Spleen (tissue), 11 donors: ENCODE measurements at regions not wholly inside any gene's neighbourhood (a gene's known extent, or its start where the extent isn't known, plus 50 kb on each side); places are given as distances from the start of the nearest gene placed in this dataset.

Experiments
- DNase-seq: peaks from one replicate; pipeline ENCODE4 v3.0.0-alpha.2; 2020
- H3K27ac ChIP-seq, 8 donors: fragments of 200-600 bp; sonication (generic) in 7 of 8; 1 replicate in 4 of 8; 2 replicates in 4 of 8; pipeline versions ENCODE4 v1.5.0 to v1.8.0; 2016 to 2021; ENCODE audit warnings: inconsistent platforms in 4 of 8, mild to moderate bottlenecking in 4 of 8, moderate library complexity in 1 of 8
- H3K27me3 ChIP-seq, 7 donors: fragments of 200-600 bp; sonication (generic) in 6 of 7; replicated peaks in 1 of 7; 1 replicate in 4 of 7; 2 replicates in 3 of 7; pipeline versions ENCODE4 v1.5.0 to v1.8.0; 2016 to 2021; ENCODE audit warnings: inconsistent platforms in 3 of 7, mild to moderate bottlenecking in 1 of 7
- H3K36me3 ChIP-seq, 6 donors: fragments of 200-600 bp; sonication (generic) in 5 of 6; 1 replicate in 4 of 6; 2 replicates in 2 of 6; pipeline versions ENCODE4 v1.5.0 to v1.8.0; 2016 to 2021; ENCODE audit warnings: inconsistent platforms in 2 of 6
- H3K4me1 ChIP-seq, 6 donors: fragments of 200-600 bp; sonication (generic) in 5 of 6; 1 replicate in 3 of 6; 2 replicates in 3 of 6; pipeline versions ENCODE4 v1.5.0 to v1.8.0; 2016 to 2021; ENCODE audit warnings: inconsistent platforms in 3 of 6
- H3K4me3 ChIP-seq, 8 donors: fragments of 200-600 bp; sonication (generic) in 7 of 8; 1 replicate in 4 of 8; 2 replicates in 4 of 8; pipeline versions ENCODE4 v1.5.0 to v1.8.0; 2016 to 2021; ENCODE audit warnings: inconsistent platforms in 4 of 8, mild to moderate bottlenecking in 4 of 8, moderate library complexity in 2 of 8
- H3K9me3 ChIP-seq, 8 donors: fragments of 200-600 bp; sonication (generic) in 7 of 8; 1 replicate in 4 of 8; 2 replicates in 4 of 8; pipeline versions ENCODE4 v1.5.0 to v1.8.0; 2016 to 2021; ENCODE audit warnings: inconsistent platforms in 4 of 8
- POLR2A ChIP-seq, 3 donors: fragments of 450-650 bp; IDR thresholded peaks; one replicate each; pipeline ENCODE4 v1.5.1; 2017; ENCODE audit warnings: antibody characterized with exemption in 3 of 3, mild to moderate bottlenecking in 1 of 3
- POLR2AphosphoS5 ChIP-seq, 3 donors: sonication (generic); formaldehyde crosslinking; IDR thresholded peaks; one replicate each; pipeline ENCODE4 v1.5.1; 2017; ENCODE audit warnings: antibody characterized with exemption in 3 of 3
- WGBS, 5 donors: extraction: QIAGEN DNeasy Blood & Tissue Kit in 3 of 5; methylation state at CpG; one replicate each; pipeline versions ENCODE4 v1.1.5 to v1.1.7; 2013 to 2018; 5-methylcytosine and 5-hydroxymethylcytosine counted together
- intact Hi-C: fragments of 100-400 bp; cut with DNase I; formaldehyde crosslinking; loops from one replicate; pipeline ENCODE4 v1.15.0; 2023; ENCODE audit warnings: low total_unique reads
- TF ChIP-seq, protein P1 (sequence below), 11 experiments: fragments of 200-600 bp in 7 of 11; fragments of 450-650 bp in 4 of 11; sonication (generic) in 4 of 11; IDR thresholded peaks in 8 of 11; conservative IDR thresholded peaks in 3 of 11; 1 replicate in 7 of 11; 2 replicates in 4 of 11; pipeline versions ENCODE4 v1.4.0 to v1.8.0; 2016 to 2021; ENCODE audit warnings: antibody characterized with exemption in 11 of 11, inconsistent platforms in 4 of 11, mild to moderate bottlenecking in 1 of 11
- donor health status: healthy with polysubstance abuse.
- donor health status: DM: no; HTN: no; CAD: no; lungs with moderate emphysema.
- donor health status: DM: no; HTN: no; CAD: no.
- donor health status: Bipolar disorder and iron deficiency.
- donor health status: healthy.
- donor health status: DM: no; HTN: no; CAD: no.
- donor health status: DM: yes; HTN: yes; CAD: no.

DNA sequence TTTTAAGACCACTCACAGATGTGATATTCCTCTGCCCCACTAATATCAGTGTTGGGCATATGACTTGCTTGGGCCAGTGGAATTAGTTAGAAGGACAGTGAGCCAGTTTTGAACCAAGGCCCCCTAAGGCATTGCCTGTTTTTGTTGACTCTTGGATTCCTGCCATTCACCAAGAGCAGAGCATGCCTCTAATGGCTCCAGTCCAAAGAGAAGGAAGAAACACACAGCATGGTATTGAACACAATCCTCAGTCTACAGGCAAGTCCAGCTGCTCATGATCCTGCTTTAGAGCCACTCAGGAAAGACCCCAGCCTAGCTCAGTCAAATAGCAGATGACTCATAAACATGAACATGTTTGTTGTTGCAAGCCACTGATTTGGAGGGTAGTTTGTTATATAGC lies 1201.5 kb downstream of the BCL11B start:
- intact Hi-C loops: no loop called here
- TF ChIP-seq POLR2AphosphoS5 (IDR thresholded peaks at IDR 0.05): no peak
- H3K4me1 ChIP-seq: no peaks in the 10 kb centered on the region
- H3K4me3 ChIP-seq: no peak overlapping the region
- no peak overlapping the region for H3K27ac ChIP-seq
- no peaks in the 10 kb centered on the region for H3K9me3 ChIP-seq
- DNase-seq: no peak
- no peaks in the 10 kb centered on the region for H3K36me3 ChIP-seq
- H3K27me3 ChIP-seq: no peaks in the 10 kb centered on the region

GRCh38 chr14:98074111-98074510 lies 1197.9 kb downstream of the BCL11B start:
- H3K9me3 ChIP-seq: no peaks in the 10 kb centered on the region
- H3K36me3 ChIP-seq: no peaks in the 10 kb centered on the region
- TF ChIP-seq, protein P1, sequence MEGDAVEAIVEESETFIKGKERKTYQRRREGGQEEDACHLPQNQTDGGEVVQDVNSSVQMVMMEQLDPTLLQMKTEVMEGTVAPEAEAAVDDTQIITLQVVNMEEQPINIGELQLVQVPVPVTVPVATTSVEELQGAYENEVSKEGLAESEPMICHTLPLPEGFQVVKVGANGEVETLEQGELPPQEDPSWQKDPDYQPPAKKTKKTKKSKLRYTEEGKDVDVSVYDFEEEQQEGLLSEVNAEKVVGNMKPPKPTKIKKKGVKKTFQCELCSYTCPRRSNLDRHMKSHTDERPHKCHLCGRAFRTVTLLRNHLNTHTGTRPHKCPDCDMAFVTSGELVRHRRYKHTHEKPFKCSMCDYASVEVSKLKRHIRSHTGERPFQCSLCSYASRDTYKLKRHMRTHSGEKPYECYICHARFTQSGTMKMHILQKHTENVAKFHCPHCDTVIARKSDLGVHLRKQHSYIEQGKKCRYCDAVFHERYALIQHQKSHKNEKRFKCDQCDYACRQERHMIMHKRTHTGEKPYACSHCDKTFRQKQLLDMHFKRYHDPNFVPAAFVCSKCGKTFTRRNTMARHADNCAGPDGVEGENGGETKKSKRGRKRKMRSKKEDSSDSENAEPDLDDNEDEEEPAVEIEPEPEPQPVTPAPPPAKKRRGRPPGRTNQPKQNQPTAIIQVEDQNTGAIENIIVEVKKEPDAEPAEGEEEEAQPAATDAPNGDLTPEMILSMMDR (IDR thresholded peaks at IDR 0.05 in 8 of 11, conservative IDR thresholded peaks at IDR 0.05 in 3 of 11): no peak
- no peak for TF ChIP-seq POLR2AphosphoS5 (IDR thresholded peaks at IDR 0.05)
- TF ChIP-seq POLR2A (IDR thresholded peaks at IDR 0.05): no peak
- no peak for DNase-seq
- 94 to 96% (median 96%) methylated on average over 5 of the region's 5 CpGs for WGBS, 5 donors
- H3K27me3 ChIP-seq: no peaks in the 10 kb centered on the region
- intact Hi-C loops: no loop called here
- no peak overlapping the region for H3K27ac ChIP-seq
- H3K4me3 ChIP-seq: no peak overlapping the region
- no peaks in the 10 kb centered on the region for H3K4me1 ChIP-seq

GRCh38 chr14:98077176-98077575 lies 1194.8 kb downstream of the BCL11B start:
- Histone ChIP-seq H3K27ac (no peak overlapping the region), H3K9me3 (no peaks in the 10 kb centered on the region), H3K4me3 (no peak overlapping the region), H3K4me1 (no peaks in the 10 kb centered on the region), H3K27me3 (no peaks in the 10 kb centered on the region), H3K36me3 (no peaks in the 10 kb centered on the region)
- TF ChIP-seq POLR2AphosphoS5 (IDR thresholded peaks at IDR 0.05) (no peak), POLR2A (IDR thresholded peaks at IDR 0.05) (no peak)
- TF ChIP-seq, protein P1 (IDR thresholded peaks at IDR 0.05 in 8 of 11, conservative IDR thresholded peaks at IDR 0.05 in 3 of 11): no peak
- no peak for DNase-seq
- WGBS, 5 donors: 59 to 79% (median 69%) methylated on average over 3 of the region's 3 CpGs
- intact Hi-C loops: no loop called here

- no peak overlapping the region for H3K4me3 ChIP-seq
- H3K36me3 ChIP-seq: no peaks in the 10 kb centered on the region
- 55 to 100% (median 78%) methylated on average over 1 of the region's 1 CpG for WGBS, 5 donors
- H3K27ac ChIP-seq: no peak overlapping the region
- H3K27me3 ChIP-seq: no peaks in the 10 kb centered on the region
- TF ChIP-seq POLR2A (IDR thresholded peaks at IDR 0.05) (no peak), POLR2AphosphoS5 (IDR thresholded peaks at IDR 0.05) (no peak)
- TF ChIP-seq, protein P1 (IDR thresholded peaks at IDR 0.05 in 8 of 11, conservative IDR thresholded peaks at IDR 0.05 in 3 of 11): no peak
- DNase-seq: no peak
- H3K4me1 ChIP-seq: no peaks in the 10 kb centered on the region
- intact Hi-C loops: no loop called here
- H3K9me3 ChIP-seq: no peaks in the 10 kb centered on the region
These were observed 1189.2 kb downstream of the BCL11B start for GRCh38 chr14:98082833-98083232.

GRCh38 chr14:98085751-98086150 lies 1186.2 kb downstream of the BCL11B start:
- WGBS, 5 donors: 84 to 100% (median 92%) methylated on average over 1 of the region's 1 CpG
- no peak overlapping the region for H3K4me3 ChIP-seq
- H3K27me3 ChIP-seq: no peaks in the 10 kb centered on the region
- H3K36me3 ChIP-seq: no peaks in the 10 kb centered on the region
- no peaks in the 10 kb centered on the region for H3K9me3 ChIP-seq
- no peaks in the 10 kb centered on the region for H3K4me1 ChIP-seq
- DNase-seq: no peak
- TF ChIP-seq POLR2A (IDR thresholded peaks at IDR 0.05) (no peak), POLR2AphosphoS5 (IDR thresholded peaks at IDR 0.05) (no peak)
- TF ChIP-seq, protein P1 (IDR thresholded peaks at IDR 0.05 in 8 of 11, conservative IDR thresholded peaks at IDR 0.05 in 3 of 11): no peak
- intact Hi-C loops: no loop called here
- no peak overlapping the region for H3K27ac ChIP-seq
